EH (cell line): ENCODE measurements at regions not wholly inside any gene's neighbourhood (a gene's known extent, or its start where the extent isn't known, plus 50 kb on each side); places are given as distances from the start of the nearest gene placed in this dataset.

Experiments
- DNase-seq: peaks from one replicate; pipeline ENCODE4 v3.0.0-alpha.2; 2015; ENCODE audit warnings: low read depth

DNA sequence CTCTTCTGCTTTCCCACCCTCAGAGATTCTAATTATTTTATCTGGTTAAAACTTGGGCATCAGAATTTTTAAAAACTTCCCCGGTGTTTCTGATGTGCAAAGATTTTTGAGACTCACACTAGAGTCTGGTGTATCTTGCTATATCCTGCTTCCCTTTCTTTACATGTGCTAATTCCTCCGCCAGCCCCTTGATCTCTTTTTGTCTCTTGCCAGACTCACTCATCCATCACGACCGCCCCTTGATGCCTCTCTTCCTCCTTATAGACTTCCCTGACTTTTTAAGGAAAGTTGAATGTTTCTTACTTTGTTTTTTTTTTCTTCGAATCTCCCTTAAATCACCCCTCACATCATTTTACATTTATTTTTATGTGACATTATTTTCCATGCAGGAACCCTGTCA lies 274.9 kb upstream of the PITX2 start:
- DNase-seq, result no peak

DNA sequence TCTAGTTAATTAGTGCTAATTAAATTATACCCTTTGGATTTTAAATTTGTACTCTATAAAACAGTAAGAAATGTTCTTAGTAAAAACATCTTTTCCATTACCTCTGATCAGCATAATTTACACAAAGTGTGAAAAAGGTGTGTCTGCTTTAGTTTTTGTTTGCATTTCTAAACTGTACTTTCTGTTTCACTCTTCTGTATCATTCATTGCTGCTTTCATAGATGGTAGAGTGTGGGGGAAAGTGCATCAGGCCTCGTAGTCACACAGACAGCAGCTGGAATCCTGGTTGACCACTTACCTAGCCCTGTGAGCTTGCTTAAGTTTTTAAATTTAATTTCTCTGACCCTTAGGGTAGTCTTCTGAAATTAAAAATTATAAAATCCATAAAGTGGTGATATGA lies 275.4 kb upstream of the PITX2 start:
- no peak for DNase-seq

GRCh38 chr4:110900213-110900769 lies 277.4 kb upstream of the PITX2 start:
- DNase-seq, result peak; percentile 20

DNA sequence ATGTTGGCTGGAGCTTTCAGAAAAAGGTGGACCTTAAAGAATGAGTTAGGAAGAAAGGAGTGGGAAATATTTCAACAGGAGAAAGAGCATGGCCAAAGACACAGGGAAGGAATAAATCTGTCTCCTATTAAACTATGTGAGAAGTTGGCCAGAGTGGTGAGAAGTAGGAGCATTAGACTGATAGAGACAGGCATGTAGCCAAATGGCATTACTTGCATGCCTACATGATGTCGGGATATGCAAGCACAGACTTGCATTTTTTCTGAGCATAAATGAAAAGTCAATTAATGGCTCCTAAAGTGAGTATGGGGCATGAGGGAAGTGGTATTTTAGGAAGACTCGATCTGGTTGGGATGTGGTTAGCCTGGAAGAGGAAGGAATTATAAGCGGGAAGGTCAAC lies 279.6 kb upstream of the PITX2 start:
- DNase-seq, result peak; percentile 9

DNA sequence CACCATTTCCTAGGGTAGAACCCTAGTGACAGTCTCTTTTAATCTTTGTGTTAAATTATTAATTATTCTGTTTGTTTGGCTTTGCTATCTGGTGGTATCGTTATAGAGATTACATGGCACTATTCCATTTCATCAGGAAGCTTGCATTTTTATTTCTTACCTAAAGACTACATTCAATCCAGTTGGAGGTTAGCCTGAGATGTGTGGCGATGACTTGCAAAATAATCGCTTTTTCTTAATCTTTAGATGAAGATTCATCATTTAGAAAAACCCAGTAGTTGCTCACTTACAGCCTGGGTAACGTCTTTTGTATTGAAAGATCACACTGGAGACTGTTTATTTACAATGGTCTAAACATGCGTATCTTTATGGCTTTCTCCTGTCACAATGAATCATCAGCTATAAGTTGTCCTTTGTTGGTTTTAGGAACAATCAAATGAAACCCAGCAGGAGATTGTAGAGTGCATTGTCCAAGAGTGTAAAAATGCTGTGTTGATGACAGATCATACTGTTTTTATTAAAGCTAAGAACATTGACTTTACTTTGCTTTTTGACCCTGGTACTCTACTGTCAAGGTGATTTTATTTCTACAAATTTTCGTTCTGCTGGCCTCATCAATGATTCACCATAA lies 281.7 kb upstream of the PITX2 start:
- DNase-seq, result peak; percentile 13

DNA sequence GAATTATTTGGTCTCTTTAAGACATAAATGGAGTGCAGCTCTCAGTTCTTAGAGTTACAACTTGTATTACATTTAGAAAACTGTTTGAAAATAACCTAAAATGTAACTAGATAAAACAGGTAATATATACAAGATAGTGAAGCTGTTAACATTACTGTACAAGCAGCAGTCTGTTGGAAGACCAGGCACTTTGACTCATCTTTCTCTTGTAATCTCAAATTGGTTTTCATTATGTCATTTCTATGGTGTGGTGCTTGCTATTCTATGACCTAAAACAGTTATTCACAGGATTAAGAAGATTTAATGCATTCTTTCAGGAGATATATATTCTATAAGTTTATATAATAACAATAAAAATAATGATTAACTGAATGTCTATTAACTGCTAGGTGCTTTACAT lies 282.5 kb upstream of the PITX2 start:
- no peak for DNase-seq

- no peak for DNase-seq
Measured at GRCh38 chr4:110907801-110908313, 285.0 kb upstream of the PITX2 start.

- no peak for DNase-seq
Measured at GRCh38 chr4:110914791-110915190, 291.9 kb upstream of the PITX2 start.

DNA sequence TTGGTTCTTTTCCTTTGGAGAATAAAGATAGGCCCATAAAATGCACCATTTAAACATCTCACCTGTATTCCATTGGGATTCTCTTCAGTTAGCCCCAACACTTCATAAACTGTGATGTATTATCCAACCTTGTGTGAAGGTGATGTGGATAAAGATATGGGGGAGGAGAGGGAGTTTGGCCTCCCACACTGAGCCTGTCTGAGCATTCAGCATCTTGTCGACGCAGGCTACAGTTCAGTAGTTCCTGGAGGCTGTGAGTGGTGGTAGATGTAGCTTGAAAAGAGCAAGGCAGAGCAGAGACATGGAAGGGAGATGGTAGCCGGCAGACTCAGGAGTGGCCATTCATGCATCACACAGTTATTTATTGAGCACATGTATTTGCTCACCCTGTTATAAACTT lies 292.4 kb upstream of the PITX2 start:
- no peak for DNase-seq

GRCh38 chr4:110916505-110916904 lies 293.6 kb upstream of the PITX2 start:
- DNase-seq, result no peak

DNA sequence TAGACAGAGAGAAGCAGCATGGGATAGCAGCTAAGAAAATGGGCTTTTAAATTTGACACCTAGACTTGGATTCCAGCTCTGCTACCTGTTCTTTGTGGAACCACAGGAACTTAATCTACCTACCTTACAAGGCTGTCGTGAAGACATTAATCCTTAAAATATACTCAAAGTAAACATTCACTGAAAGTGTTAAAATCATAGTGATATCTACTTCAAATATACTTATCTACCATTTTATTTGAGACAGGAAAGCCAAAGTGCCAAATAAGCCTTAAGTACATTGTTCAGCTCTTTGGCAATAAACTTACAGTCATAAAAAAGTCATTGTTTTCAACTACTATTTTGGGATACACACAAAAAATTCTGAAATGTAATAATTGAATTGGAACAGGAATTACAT lies 295.0 kb upstream of the PITX2 start:
- no peak for DNase-seq

DNA sequence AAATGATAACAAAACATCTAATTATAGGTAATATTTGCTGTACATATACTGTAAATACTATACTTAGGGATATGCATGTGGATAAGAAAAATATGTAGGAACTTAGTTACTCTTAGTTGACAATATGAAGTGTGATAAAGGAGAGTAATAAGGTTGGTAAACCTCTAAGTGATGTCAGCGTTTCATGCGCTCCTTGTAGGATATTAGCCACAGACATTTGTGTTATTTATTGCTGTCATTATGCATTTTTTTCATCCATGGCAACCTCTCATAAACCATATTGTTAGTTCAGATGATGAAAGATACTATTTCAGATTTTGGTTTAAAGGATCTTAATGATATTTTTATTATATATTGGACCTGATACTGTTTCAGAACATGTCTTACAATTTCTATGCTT lies 298.1 kb upstream of the PITX2 start:
- no peak for DNase-seq

- DNase-seq, result no peak
Measured at GRCh38 chr4:110924761-110925160, 301.9 kb upstream of the PITX2 start.

DNA sequence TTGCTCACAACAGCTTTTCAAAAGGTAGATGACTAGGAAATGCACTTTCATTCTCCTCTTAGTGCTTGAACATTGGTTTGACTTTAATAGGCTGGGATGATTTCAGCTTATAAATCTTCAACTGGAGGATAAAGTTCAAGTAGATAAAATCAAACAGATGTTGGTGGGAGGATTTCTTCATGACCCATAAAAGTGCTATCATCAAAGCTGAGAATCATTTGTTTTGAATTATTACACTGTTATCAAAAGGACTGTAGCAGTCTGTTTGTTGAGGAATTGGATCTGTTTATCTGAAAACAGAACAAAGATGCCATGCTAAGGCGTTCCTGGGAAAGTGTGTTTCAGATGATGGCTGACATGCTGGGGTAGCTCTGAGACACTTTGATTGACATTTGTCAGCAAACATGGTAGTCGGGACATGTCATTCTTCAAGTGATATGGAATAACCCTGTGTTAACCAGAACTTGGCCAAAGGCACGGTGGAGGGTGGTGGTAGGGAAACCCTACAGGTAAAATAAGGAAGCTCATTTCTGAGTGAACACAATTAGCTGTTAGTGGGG lies 304.0 kb upstream of the PITX2 start:
- peak; percentile 2 for DNase-seq

- no peak for DNase-seq
Measured at GRCh38 chr4:110933341-110933740, 310.5 kb upstream of the PITX2 start.

- no peak for DNase-seq
Measured at GRCh38 chr4:110944501-110944900, 321.6 kb upstream of the PITX2 start.

DNA sequence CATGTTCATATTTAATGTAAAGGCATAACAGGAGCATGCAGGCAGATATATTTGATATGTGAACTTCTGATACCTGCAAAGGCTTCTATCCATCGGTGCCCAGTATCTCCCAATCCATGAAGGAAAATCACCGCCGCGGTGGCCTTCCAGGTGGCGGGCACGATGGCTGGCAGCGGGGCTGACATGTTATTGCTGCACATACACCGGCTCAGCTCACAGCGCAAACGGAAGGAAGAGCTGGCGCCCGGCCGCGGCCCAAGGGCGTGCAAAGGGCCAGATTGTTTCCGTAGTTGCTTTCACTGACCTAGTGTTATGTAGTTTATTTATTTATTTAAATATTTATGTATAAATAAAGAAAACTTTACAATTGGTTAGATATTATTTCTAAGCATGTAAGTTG lies 322.7 kb upstream of the PITX2 start:
- DNase-seq, result no peak

DNA sequence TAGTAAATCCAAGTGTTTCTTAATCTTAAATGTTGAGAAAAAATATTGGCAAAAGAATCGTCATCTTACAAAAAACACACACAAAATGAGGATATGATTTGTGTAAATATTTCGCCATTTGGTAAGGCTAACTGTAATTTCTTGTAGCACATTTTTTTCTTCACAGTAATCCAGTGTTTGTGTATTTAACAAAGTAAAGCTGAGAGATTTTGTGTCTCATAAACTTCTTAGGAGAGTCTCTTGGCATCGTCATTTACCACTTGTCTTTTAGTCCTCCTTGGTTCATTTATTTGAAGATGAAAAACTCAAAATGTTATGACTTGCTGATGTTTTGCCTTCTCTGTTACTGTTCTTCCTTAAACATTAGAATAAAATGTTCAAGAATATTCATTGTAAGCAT lies 326.7 kb upstream of the PITX2 start:
- DNase-seq, result no peak

GRCh38 chr4:110950731-110951130 lies 327.9 kb upstream of the PITX2 start:
- no peak for DNase-seq

DNA sequence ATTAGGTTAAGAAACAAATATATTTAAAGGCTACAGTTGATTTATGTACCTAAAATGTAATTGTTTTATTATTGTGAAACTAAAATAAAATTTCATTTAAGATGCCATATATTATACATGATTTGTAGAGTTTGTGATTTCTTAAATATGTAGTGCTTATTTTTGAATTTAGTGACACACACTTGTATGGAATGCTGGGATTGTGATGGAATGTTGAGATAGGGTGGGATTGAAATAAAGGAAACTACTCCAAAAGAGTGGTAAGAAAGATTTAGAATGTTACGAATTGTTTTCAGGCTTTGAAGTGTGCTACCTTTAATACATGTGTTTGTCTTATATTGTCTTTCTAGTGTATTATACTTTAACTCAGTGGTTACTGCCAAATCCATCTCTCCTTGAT lies 330.3 kb upstream of the PITX2 start:
- peak; percentile 58 for DNase-seq

GRCh38 chr4:110953898-110954297 lies 331.0 kb upstream of the PITX2 start:
- DNase-seq, result peak; percentile 8

DNA sequence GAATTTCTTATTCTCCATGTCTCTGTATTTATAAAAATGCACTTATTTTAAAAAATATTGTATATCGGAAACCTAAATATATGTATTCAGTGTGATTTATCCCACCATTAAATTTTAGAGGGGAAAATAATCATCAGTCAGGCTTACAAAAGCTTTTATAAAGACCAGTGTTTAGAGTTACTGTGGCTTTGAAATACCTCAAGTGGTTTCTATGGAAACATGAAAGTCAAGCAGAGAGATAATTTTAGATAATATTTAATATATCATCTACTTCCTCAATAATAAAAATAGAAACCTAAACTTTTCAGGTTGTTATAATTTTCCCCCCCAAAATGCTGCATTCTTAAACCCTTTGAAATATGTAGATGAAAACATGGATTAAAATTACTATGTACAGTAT lies 332.9 kb upstream of the PITX2 start:
- no peak for DNase-seq

GRCh38 chr4:110959041-110959643 lies 336.3 kb upstream of the PITX2 start:
- peak; percentile 37 for DNase-seq
